ENCODE measurements at regions not wholly inside any gene's neighbourhood (a gene's known extent, or its start where the extent isn't known, plus 50 kb on each side); places are given as distances from the start of the nearest gene placed in this dataset.
A peak's percentile ranks its signal among the peaks of the same experiment; 100 is the strongest.

- Histone ChIP-seq H3K9me3 (no peaks in the 10 kb centered on the region), H3K4me3 (no peak overlapping the region), H3K27me3 (no peaks in the 10 kb centered on the region), H3K36me3 (no peaks in the 10 kb centered on the region), H3K4me1 (peaks cover 0 to 21% (median 7%) of the 10 kb centered on the region in 4 donors), H3K27ac (peak overlapping the region; percentile 28 to 85 (median 83))
- DNase-seq (peak in 1 of 3 donors; percentile 46), ATAC-seq (peak; percentile 87 to 93 (median 91))
- WGBS (ENCODE audit: insufficient coverage, low coverage, low lambda C conversion rate, missing lambda C conversion rate) = 22% methylated on average over 9 of the region's 9 CpGs
- intact Hi-C loops (cut with DNase I) = loop anchor here in 1 of 2 donors (10.0 kb wide), 1 partner anchor 72 kb away; no protein-coding TSS in a partner anchor
- TF ChIP-seq, protein P1, sequence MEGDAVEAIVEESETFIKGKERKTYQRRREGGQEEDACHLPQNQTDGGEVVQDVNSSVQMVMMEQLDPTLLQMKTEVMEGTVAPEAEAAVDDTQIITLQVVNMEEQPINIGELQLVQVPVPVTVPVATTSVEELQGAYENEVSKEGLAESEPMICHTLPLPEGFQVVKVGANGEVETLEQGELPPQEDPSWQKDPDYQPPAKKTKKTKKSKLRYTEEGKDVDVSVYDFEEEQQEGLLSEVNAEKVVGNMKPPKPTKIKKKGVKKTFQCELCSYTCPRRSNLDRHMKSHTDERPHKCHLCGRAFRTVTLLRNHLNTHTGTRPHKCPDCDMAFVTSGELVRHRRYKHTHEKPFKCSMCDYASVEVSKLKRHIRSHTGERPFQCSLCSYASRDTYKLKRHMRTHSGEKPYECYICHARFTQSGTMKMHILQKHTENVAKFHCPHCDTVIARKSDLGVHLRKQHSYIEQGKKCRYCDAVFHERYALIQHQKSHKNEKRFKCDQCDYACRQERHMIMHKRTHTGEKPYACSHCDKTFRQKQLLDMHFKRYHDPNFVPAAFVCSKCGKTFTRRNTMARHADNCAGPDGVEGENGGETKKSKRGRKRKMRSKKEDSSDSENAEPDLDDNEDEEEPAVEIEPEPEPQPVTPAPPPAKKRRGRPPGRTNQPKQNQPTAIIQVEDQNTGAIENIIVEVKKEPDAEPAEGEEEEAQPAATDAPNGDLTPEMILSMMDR (IDR thresholded peaks at IDR 0.05) = peak in 2 of 4 donors; percentile 27 to 28
- no peak for TF ChIP-seq POLR2A (IDR thresholded peaks at IDR 0.05)
Observed at GRCh38 chr20:53786445-53787267, 193.0 kb upstream of the ZNF217 start.

DNA sequence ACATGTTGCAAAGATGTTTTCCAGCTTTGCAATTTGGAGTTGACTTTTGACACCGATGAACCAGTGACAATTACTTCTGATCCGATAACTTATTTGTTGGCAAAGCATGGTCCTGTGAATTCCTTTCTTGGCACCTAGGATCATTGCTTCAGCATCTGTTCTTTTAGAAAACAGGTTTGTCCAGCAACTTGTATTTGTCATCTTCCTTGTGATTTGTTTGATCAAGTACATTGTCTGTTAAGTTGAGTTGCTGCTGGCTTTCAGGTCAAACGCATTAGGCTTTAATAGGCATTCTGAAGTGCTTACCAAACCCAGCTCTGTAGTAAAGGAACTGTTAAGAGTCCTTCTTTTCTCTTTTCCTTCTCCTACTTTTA is 192.4 kb upstream of the ZNF217 start:
- Histone ChIP-seq H3K4me1 (peaks cover 0 to 21% (median 7%) of the 10 kb centered on the region in 4 donors), H3K27me3 (no peaks in the 10 kb centered on the region), H3K4me3 (no peak overlapping the region), H3K27ac (peak overlapping the region; percentile 28 to 85 (median 83)), H3K9me3 (no peaks in the 10 kb centered on the region), H3K36me3 (no peaks in the 10 kb centered on the region)
- DNase-seq (no peak), ATAC-seq (peak; percentile 13 to 41 (median 27))
- intact Hi-C loops (cut with DNase I) = loop anchor here in 1 of 2 donors (10.0 kb wide), 1 partner anchor 71 kb away; no protein-coding TSS in a partner anchor
- TF ChIP-seq POLR2A (IDR thresholded peaks at IDR 0.05) = no peak
- TF ChIP-seq, protein P1 (IDR thresholded peaks at IDR 0.05) = no peak
- 37% methylated on average over 3 of the region's 3 CpGs for WGBS (ENCODE audit: insufficient coverage, low coverage, low lambda C conversion rate, missing lambda C conversion rate)

DNA sequence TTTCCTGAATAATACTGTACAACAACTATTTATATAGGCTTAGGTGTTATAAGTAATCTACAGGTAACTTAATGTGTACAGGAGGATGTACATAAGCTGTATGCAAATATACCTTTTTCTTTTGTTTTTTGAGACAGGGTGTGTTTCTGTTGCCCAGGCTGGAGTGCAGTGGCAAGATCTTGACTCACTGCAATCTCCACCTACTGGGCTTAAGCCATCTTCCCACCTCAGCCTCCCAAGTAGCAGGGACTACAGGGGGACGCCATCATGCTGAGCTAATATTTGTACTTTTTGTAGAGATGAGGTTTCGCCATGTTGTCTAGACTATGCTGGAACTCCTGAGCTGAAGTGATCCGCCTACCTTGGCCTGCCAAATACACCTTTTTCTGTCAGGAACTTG is 191.7 kb upstream of the ZNF217 start:
- H3K36me3 ChIP-seq = no peaks in the 10 kb centered on the region
- H3K27ac ChIP-seq = peak overlapping the region in 2 of 3 donors; percentile 83 to 85
- no peak overlapping the region for H3K4me3 ChIP-seq
- 80% methylated on average over 3 of the region's 3 CpGs for WGBS (ENCODE audit: insufficient coverage, low coverage, low lambda C conversion rate, missing lambda C conversion rate)
- intact Hi-C loops (cut with DNase I) = loop anchor here in 1 of 2 donors (10.0 kb wide), 1 partner anchor 71 kb away; no protein-coding TSS in a partner anchor
- TF ChIP-seq, protein P1 (IDR thresholded peaks at IDR 0.05) = no peak
- no peak for TF ChIP-seq POLR2A (IDR thresholded peaks at IDR 0.05)
- ATAC-seq = no peak
- no peaks in the 10 kb centered on the region for H3K27me3 ChIP-seq
- no peak for DNase-seq
- peaks cover 0 to 21% (median 7%) of the 10 kb centered on the region in 4 donors for H3K4me1 ChIP-seq
- H3K9me3 ChIP-seq = no peaks in the 10 kb centered on the region

DNA sequence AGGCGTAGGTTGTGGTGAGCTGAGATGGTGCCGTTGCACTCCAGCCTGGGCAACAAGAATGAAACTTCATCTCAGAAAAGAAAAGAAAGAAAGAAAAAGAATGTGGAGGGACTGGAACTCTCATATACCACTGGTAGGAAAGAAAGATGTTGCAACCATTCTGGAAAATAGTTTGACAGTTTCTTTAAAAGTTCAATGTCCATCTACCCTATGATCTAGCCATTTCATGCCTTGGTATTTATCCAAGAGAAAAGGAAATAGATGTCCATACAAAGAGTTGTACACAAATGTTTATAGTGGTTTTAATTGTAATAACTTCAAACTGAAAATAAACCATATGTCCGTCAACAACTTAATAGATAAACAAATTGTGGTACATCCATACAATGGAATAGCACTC is 190.1 kb upstream of the ZNF217 start:
- H3K27me3 ChIP-seq = no peaks in the 10 kb centered on the region
- ATAC-seq (peak in 1 of 4 donors; percentile 54), DNase-seq (no peak)
- TF ChIP-seq, protein P1 (IDR thresholded peaks at IDR 0.05) = no peak
- TF ChIP-seq POLR2A (IDR thresholded peaks at IDR 0.05) = no peak
- H3K4me3 ChIP-seq = no peak overlapping the region
- H3K4me1 ChIP-seq = peaks cover 0 to 21% (median 7%) of the 10 kb centered on the region in 4 donors
- H3K9me3 ChIP-seq = no peaks in the 10 kb centered on the region
- no peak overlapping the region for H3K27ac ChIP-seq
- WGBS (ENCODE audit: insufficient coverage, low coverage, low lambda C conversion rate, missing lambda C conversion rate) = 63% methylated on average over 3 of the region's 3 CpGs
- intact Hi-C loops (cut with DNase I) = loop anchor here in 1 of 2 donors (10.0 kb wide), 1 partner anchor 69 kb away; no protein-coding TSS in a partner anchor
- no peaks in the 10 kb centered on the region for H3K36me3 ChIP-seq

Measured in right lobe of liver (tissue), 6 donors.